GM19395 (cell line): ENCODE measurements at regions not wholly inside any gene's neighbourhood (a gene's known extent, or its start where the extent isn't known, plus 50 kb on each side); places are given as distances from the start of the nearest gene placed in this dataset.
"Not testable (repeated sequence)": the region's sequence is repeated elsewhere in the genome, so short reads cannot be mapped to it uniquely, and the experiment has no call there.

Experiments
- ATAC-seq: cut with Tn5 transposase; IDR thresholded peaks from one replicate; pipeline ENCODE4 v1.9.1; 2021; ENCODE audit warnings: mild to moderate bottlenecking, moderate library complexity; ENCODE audit not compliant: unreplicated experiment

- ATAC-seq: no peak
Measured at GRCh38 chr6:125585470-125585869, 164.0 kb upstream of the HEY2 start.

- ATAC-seq: no peak
Measured at GRCh38 chr6:125586074-125586473, 163.4 kb upstream of the HEY2 start.

GRCh38 chr6:125586605-125587004 is 162.8 kb upstream of the HEY2 start:
- ATAC-seq: no peak

- no peak for ATAC-seq
Measured at GRCh38 chr6:125587666-125588632, 161.5 kb upstream of the HEY2 start.

GRCh38 chr6:125591796-125592195 is 157.6 kb upstream of the HEY2 start:
- ATAC-seq: not testable (repeated sequence)

GRCh38 chr6:125593746-125594145 is 155.7 kb upstream of the HEY2 start:
- no peak for ATAC-seq

- no peak for ATAC-seq
Measured at GRCh38 chr6:125596020-125596419, 153.4 kb upstream of the HEY2 start.

- peak; percentile 70 for ATAC-seq
Measured at GRCh38 chr6:125597411-125598253, 151.8 kb upstream of the HEY2 start.

GRCh38 chr6:125598422-125598821 is 151.0 kb upstream of the HEY2 start:
- ATAC-seq: no peak

GRCh38 chr6:125604257-125604656 is 145.2 kb upstream of the HEY2 start:
- no peak for ATAC-seq

- ATAC-seq: no peak
Measured at GRCh38 chr6:125611573-125612344, 137.7 kb upstream of the HEY2 start.

GRCh38 chr6:125612345-125612846 is 137.0 kb upstream of the HEY2 start:
- no peak for ATAC-seq

GRCh38 chr6:125618629-125619028 is 130.8 kb upstream of the HEY2 start:
- ATAC-seq: no peak

- ATAC-seq: no peak
Measured at GRCh38 chr6:125623085-125623484, 126.3 kb upstream of the HEY2 start.

- no peak for ATAC-seq
Measured at GRCh38 chr6:125631165-125631564, 118.3 kb upstream of the HEY2 start.

- not testable (repeated sequence) for ATAC-seq
Measured at GRCh38 chr6:125636011-125636410, 113.4 kb upstream of the HEY2 start.

GRCh38 chr6:125636671-125637070 is 112.8 kb upstream of the HEY2 start:
- ATAC-seq: no peak

- ATAC-seq: no peak
Measured at GRCh38 chr6:125637207-125637606, 112.2 kb upstream of the HEY2 start.

- ATAC-seq: no peak
Measured at GRCh38 chr6:125639466-125640020, 109.9 kb upstream of the HEY2 start.

GRCh38 chr6:125640441-125641150 is 108.8 kb upstream of the HEY2 start:
- ATAC-seq: no peak
